Fibroblast of skin of left biceps (primary cell): ENCODE measurements at regions not wholly inside any gene's neighbourhood (a gene's known extent, or its start where the extent isn't known, plus 50 kb on each side); places are given as distances from the start of the nearest gene placed in this dataset.

Experiments used
- DNase-seq, 2 experiments: peaks; one replicate each; pipeline ENCODE4 v3.0.0-alpha.2; 2013; ENCODE audit warnings: low read depth in 2 of 2

DNA sequence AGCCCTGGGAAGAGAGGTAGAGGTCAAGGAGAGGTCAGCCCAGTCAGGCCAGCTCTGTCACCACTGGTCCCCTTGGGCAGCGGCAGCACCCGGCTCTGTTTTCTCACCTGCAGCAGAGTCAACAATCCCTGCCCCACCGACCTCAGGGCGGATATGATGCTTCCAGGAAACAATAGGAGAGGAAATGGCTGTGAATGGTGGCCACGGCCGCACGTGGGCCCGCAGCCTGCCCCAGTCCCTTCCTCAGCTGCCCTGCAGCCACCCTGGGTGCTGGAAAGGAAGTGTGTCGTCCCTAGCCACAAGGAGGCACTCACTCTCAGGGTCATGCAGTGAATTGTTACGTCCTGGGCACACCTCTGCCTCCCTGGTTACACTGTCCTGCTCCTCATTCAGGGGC is 92.5 kb upstream of the ENPP6 start:
- DNase-seq: no peak

DNA sequence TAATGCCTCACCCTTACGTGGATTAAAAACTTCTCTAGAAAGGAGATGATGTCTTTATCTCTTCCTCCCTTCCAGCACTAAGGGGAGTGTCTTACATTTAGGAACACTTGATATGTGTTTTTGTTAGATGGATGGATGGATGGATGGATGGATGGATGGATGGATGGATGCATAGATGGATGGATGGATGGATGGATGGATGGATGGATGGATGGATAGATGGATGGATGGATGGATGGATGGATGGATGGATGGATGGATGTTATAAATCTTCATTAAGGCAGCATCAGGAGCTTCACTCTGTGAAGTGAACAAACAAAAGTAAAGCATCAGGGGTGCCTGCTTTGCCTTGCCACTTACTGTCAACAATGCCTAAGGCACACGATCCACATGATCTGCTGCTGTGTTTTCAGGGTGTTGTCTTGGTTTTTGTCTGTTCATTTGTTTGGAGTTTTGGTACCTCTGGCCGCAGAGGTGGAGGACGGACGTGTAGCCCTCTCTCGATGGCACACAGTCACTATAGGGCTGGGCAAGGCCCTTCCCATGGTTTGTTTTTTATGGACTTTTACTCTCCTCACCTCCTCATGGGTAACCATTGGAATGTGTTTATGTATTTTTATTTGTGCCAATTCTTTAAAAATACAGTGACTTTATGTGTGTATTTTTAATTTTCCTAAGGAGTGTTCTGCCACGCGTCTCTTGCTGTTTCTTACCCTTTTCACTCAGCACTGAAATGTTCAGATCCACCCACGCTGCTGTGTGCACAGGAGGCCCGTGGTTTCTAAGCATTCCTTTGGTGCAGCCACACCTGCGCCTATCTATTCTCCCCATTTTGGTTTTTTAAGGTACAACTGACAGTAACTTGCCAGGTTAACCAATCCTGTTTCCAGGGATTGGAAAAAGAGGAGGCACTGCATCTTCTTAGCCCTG is 91.8 kb upstream of the ENPP6 start:
- no peak for DNase-seq

DNA sequence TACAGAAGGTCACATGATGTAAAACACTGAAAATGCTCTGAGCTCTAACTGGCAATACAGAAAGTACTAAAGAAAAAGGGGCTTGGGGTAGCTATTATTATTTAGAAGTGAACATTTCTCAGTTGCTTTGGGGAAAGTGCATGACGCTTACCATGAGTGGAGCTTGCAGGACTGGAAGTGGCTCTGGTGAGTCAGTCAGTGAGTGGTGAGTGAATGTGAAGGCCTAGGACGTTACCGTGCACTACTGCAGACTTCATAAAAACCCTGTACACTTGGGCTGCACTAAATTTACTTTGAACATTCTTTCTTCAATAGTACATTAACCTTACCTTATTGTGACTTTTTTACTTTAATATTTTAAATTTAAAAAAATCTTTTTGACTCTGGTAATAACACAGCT is 89.3 kb upstream of the ENPP6 start:
- DNase-seq: no peak

DNA sequence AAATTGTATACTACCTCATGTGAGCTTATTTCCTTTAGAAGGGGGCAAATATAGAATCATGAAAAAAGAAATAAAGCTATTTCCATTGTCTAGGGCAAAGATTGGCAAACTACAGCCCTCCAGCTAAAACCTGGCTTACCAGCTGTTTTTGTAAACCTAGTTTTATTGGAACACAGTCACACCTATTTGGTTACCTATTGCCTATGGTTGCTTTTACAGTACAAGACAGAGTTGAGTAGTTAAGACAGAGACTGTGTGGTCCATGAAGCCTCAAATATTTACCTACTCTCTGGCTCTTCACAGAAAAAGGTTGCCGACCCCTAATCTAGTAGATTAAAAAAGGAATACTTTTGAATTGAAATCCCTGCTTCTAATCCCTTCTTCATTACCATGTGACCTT is 88.8 kb upstream of the ENPP6 start:
- DNase-seq: no peak

DNA sequence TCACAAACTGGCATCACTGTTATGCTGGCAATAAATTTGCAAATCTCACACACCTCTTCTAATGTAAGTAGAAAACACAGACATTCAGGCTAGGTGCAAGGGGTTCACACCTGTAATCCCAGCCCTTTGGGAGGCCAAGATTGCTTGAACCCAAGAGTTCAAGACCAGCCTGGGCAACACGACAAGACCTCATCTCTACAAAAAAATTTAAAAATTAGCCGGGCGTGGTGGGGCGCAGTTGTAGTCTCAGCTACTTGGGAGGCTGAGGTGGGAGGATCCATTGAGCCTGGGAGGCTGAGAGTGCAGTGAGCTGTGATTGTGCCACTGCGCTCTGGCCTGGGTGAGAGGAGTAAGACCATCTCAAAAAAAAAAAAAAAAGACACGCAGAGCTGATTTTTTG is 83.1 kb upstream of the ENPP6 start:
- DNase-seq: no peak

DNA sequence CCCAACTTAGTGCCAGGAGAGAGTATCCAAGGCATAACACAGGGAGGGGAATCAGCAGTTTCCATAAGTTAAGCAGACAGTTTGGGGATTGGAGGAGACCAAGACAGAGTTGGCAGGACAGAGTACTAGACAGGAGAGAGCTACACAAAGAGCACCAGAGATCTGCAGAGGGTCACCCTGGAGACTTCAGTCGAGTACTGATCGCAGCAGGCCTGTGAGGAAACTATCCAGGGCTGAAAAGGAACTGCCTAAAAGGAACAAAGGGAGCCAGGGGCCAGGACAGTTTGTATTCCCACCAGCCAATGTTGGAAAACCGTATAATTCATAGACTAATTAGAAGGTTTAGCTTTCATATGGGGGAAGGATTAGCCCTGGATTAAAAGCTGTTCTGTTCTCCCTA is 80.6 kb upstream of the ENPP6 start:
- DNase-seq: no peak

DNA sequence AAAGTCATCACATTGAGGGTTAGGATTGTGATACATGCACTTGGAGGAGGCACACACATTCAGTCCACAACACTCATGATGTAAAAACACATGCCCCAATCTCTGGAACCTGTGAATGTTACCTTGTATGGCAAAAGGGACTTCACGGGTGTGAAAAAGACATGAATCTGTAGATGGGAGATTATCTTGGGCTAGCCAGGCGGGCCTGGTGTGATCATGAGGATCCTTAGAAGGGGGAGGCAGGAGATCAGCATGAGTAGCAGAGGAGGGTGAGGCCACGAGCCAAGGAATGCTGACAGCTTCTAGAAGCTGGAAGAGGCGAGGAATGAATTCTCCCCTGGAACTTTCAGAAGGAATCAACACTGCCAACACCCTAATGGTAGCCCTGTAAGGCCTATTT is 77.5 kb upstream of the ENPP6 start:
- DNase-seq: no peak

DNA sequence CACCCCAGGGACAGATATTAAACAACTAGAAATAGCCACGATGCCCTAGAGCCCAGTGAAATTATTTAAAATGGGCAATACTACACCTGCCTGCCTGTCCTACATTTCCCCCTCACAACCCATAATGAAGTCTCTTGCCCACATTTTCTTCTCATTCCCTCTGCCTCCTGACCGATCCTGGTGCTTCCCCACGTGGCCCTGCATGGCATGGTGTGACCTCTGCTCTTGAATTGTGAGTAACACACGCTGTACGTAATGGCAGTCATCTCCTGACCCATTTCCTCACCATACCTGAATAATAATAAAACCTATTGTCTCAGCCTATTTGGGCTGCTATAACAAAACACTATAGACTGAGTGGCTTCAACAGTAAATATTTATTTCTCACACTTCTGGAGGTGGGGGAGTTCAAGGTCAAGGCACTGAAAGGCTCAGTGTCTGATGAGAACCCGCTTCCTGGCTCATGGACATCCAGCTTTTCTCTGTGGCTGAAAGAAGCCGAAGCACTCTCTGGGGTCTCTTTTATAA is 77.0 kb upstream of the ENPP6 start:
- no peak for DNase-seq

DNA sequence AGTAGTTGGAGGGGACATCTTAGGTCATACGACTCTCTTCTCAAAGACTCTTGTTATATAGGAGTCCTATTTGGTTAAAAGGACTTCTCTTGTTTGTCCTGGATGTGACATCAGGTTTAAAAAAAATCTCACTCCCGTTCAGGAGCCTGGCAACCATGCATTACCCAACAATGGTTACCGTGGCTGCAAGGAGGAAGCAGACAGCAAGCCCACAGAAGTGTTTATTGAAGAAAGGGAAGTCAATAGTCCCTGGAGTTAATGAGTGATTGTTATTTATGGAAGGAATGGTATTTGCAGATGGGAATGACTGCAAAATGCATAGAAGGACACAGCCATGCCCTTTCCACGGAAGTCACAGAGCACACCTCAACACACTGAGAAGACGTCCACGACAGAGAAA is 75.9 kb upstream of the ENPP6 start:
- no peak for DNase-seq

DNA sequence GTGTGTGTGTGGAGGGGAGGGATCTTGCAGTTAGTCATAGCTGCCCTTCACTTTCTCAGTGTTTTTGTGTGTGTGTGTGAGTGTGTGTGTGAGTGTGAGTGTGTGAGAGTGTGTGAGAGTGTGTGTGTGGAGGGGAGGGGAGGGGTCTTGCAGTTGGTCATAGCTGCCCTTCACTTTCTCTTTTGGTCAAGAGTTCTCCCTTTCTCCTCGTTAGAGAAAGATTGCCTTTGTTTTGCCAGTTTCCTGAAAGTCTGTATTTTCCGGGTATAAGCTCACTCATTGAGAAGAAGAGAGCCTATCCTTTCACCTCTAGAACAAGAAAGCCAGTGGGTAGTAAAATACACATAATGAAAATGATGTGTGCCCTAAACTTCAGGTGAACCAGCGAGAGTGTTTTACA is 75.2 kb upstream of the ENPP6 start:
- no peak for DNase-seq

DNA sequence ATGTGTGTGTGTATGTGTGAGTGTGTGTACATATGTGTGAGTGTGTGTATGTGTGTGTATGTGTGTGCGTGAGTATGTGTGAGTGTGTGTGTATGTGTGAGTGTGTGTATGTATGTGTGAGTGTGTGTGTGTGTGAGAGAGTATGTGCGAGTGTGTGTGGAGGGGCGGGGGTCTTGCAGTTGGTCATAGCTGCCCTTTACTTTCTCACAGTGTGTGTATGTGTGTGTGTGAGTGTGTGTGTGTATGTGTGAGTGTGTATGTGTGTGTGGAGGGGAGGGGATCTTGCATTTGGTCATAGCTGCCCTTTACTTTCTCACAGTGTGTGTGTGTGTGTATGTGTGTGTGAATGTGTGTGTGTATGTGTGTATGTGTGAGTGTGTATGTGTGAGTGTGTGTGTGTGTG is 74.8 kb upstream of the ENPP6 start:
- no peak for DNase-seq

DNA sequence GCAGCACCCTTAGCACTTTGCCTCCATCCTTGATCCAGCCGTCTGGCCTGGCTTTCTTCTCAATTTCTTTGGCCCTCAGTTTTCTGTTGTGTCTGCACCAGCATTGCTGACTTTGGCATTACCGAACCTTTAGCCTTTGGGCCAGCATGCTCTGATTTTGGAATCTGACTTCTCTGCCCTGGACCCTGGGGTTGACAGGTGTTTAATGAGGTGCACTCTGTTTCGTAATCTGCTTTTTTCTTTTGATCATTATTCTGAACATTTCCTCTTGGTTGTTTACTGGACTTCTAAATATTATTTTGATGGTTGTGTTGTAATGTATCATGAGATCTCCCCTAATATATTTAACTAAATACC is 71.5 kb upstream of the ENPP6 start:
- no peak for DNase-seq

DNA sequence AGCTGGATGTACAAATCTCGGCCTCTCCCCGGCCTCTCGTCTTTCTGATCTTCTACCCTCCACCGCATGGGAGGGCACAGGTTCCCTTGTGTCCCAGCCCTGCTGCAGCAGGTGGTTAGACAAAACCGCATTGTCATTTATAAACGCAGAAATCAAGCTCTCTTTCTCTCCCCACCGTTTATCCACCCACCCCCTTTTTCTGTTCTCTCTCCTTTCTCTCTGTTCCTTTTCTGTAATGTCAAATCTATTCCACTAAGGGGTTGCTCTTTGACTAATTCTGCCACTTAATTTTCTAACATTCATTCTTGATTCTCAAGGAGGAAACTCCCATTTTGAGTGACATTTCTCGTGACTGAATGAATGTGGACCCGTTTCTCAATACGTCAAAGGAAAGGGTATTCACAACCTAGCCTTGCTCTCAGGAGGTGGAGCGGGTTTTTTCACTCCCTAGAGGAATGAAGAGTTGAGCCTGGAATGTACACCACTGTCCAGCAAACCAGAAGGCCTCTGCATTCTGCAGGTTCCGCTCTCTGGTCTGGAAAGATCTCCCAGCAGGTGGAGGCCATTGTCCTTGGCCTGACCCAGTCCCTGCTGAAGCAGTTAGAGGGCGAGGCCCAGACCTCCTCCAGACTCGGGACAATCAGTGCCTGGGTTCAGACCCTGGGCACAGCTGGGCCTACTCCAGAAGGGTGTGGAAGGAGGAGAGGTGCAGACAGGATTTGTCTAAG is 70.9 kb upstream of the ENPP6 start:
- DNase-seq: no peak

DNA sequence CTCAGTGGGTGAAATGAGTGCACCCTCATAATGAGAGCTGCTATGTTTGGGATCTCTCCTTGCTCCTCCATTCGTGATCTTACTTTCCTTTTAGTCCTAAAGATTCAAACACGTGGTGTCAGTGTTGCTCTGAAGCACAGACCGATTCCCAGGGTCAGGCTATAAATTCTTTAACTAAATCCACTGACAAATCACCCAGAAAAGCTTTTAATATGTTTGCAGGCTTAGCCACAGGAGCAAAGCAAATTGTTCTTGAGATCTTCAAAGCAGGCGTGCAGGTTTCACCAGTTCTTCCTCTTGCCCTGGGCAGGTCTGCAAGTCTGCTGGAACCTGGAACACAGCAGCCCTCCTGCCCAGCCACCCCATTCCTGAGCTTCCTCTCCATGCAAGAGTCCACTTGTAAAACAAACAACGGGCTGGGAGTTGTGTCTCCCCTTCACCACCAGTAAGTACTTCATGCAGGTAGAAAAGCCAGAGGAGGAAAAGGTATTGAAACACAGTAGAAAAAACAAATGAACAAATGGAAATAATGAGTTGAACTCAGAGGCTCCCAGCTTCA is 70.1 kb upstream of the ENPP6 start:
- DNase-seq: peak in 1 of 2 experiments; percentile 25

DNA sequence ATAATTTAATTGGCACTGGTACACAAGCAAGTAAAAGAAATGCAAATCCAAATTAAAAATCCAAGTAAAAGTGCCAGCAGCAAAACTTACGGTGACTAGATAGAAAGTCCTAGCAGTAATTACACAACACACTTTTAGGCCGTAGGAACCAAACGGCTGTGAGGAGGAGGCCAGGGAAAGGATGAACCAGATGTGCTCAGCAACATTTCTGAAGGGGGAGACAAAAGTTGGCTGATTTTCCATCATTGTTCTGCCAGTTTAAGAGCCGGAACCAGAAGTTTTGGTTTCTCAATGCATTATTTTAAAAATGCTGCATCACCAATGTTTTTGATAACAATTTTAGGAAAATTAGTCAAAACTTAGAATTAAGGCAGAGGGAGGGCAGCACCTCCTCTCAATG is 68.7 kb upstream of the ENPP6 start:
- DNase-seq: no peak

DNA sequence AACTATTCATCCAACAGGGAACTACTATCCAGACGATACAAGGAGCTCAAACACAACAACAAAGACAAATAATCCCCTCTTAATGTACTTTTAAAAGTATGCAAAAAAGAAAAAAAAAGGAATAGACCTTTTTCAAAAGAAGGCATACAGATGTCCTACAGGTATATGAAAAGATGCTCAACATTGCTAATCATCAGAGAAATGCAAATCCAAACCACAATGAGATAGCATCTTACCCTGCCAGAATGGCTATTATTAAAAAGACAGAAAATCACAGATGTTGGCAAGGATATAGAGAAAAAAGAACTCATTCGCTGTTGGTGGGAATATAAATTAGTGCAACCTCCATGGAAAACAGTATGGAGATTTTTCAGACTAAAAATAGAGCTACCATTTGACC is 67.1 kb upstream of the ENPP6 start:
- DNase-seq: no peak

DNA sequence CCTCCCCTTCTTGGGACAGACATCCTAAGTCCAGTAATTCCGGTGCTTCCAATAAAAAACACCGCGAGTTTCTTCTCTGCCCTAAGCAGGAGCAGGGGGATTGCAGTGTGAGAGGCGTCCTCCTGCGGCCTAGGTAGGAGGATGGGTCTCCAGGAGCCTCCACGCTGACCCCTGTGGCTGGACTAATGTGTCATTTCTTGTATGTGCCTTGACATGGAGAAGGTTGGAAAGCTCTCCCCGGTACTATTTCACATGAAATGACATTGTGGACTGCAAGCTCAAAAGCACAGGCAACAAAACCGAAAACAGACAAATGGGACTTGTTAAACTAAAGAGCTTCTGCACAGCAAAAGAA is 66.6 kb upstream of the ENPP6 start:
- no peak for DNase-seq

DNA sequence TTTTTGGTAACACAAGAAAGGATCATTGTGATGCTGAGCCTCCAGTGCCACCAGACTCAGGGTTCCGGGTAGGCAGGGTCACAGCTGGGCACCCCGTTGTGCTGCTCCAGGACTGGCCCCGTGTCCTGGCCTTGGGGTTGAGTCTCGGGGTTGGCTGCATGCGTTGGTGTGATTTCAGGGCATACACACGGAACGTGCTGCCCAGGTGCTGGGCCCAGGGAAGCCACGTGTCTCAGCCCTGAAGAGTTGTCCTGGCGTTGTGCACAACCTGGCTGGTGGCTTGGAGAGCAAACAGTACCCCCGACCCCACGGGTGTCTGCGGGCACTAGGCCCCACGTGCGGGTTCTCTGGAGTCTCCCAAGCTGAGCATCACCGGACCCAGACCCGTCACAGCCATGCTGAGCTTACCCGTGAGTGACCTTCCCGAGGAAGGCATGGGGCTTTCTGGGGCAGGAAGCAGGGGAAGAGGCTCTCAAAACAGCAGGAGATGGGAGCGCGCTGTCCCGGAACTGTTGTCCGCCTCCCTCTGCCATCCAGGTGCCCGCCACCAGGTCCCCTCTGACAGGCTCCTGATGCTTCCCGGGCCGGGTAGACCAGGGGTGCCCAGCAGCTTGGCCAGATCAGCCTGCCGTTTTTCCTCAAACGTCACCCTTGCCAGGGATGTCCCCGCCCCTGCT is 66.1 kb upstream of the ENPP6 start:
- DNase-seq: no peak

DNA sequence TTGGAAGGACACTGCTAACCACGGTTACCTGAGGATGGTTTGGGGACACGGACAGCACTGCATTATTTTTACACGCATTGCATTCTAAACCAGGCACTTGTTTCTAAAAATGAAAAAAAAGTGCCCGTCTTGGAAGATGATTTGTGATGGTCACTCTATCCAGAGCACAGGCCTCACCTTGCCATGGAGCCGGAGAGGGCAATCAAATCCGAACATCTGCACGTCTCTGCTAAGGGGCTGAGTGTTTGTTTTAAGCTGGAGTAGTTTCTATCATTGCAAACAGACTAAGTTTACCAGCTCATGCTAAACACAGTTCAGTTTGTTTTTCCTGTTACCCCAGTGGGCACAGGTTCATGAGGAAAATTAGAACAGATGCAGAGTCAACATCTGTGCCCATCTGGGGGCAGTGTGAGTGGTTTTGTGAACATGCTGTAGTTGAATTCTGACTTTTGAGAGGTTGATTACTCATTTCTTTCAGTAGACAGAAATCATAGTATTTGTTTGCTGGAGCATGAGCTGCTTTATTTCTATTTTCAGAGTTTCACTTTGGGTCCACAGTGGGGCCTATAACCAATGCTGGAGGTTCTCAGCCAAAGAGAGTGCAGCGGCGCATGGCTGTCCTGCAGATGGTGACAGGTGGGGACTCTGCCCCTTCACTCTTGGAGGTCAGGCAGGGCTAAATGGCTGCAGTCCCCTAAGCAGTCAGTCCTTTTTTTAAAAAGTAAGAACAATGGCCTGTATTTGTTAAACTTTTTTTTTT is 65.4 kb upstream of the ENPP6 start:
- DNase-seq: no peak

DNA sequence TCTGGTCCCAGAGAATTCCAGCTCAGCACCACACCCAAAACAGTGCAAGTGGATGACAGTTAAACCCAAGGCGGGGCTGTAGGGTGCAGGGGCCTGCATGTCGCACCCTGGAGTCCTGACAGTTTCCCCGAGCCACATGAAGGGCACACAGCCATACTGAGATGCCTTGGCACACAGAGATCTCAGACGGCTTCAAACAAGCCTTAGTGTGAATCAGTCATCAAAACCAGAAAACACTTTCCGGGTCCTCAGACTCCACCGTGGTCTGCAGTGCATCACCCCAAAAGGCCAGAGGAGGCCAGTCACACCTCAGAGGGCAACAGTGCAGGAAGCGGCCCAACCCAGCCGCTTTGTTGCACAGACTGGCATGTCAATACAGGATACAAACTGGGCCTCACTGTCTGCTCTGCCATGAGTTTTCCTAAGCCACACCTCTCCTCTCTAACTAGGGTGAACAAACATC is 64.6 kb upstream of the ENPP6 start:
- DNase-seq: no peak
